Endometrium (tissue), 2 donors: ENCODE measurements at regions not wholly inside any gene's neighbourhood (a gene's known extent, or its start where the extent isn't known, plus 50 kb on each side); places are given as distances from the start of the nearest gene placed in this dataset.

Source experiments
- FAIRE-seq: peaks from 2 replicates; lab custom pipeline; 2012; peaks lifted over from hg19 to GRCh38; lab: Jason Lieb, UNC
- donor health status: control.
- donor health status: control.

DNA sequence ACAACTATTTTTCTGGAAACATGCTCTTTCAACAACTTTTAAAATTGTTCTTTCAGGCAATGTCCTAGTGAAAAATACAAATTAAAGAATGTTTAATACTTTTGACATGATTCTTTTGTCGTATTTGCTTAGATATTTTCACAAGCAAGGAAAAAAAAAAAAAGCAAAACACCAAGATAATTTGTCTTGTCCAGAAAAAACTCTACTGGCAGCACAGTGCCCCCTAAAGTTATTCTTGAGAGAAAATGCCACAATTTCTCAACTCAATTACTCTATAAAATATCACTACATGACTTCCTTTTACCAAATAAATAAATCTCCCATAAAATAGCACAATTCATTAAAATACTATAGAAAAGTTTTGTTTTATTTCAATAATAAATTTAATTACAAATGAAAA lies 652.5 kb upstream of the EPHA7 start:
- no peak for FAIRE-seq

DNA sequence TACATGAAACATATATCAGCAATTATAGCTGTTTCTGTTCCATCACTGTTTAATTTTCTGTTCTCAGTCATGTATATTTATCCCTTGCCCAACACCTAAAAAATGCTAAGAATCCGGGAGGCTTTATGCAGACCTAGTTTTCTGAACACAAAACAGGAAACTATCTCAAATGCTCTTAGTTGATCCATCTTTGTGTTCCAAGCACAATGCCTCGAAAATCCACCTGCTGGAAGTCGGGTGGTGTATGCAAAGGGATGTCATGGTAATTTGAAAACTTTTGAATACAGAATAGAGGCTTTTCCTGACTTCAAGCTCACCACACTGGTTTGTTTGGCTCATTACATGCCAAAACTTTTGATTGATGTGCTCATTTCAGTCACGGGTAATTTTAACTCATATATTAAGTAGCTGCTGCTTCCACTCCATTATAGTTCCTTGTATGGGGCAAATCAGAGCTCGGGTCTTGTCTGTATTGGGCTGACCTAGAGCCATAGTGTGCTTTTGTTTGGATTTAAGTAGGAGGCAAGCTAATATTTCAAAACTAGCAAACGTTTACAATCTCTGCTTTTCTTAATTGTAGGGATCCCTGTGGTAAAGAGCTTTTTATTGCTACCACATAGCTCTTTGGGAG lies 646.5 kb upstream of the EPHA7 start:
- no peak for FAIRE-seq

DNA sequence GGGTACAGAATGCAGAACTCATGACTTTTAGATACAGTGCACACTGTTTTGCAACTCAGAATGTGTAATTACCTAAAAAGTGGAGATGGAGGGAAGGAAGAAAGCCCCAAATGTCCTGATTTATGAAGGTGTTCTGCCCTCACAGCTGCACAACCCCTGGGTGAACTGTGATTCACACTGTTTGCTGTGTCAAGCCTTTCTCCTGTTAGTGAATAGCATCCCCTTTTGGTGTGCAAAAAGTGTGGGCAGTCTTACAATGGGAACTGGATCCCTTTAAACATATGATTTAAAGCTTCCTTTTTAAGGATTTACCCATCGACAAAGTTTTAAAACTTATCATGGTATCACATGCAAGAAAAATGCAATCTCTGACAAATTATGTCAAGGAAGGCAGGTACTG lies 633.4 kb upstream of the EPHA7 start:
- FAIRE-seq: no peak

DNA sequence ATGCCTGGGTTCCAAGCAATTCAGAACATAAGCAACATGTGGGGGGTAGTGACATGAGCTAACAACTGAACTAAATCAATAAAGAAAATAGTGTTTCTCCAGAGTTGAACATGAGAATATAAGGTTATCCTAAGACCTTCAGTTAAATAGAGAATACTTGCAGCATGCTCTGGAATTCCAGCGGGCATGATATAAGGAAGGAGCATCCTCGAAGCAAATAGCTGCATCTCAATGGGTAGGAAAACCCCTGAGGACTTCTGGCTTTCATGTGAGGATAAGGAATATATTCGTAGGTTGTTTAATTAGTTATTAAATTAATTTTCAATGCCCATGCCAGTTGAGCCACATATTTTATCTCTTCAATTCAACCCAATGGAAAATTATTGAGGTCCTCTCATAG lies 631.2 kb upstream of the EPHA7 start:
- no peak for FAIRE-seq

DNA sequence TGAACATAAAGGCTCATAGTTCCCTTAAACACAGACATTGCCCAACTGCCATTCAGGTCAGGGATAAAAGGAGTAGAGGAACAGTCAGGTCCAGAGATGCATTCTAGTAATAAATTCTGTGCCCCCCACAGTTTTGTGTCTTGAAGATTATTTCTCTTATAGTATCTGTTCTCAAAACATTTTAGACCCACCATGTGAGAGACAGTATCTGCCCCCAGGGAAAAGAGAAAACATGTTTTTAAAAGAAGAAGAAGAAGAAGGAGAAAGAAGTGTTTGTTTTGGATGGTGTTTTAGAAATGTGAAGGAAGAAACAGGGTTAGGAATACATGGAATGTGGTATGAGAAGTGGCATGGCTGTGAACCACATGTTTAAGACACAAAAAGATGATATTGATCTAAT lies 629.6 kb upstream of the EPHA7 start:
- no peak for FAIRE-seq

DNA sequence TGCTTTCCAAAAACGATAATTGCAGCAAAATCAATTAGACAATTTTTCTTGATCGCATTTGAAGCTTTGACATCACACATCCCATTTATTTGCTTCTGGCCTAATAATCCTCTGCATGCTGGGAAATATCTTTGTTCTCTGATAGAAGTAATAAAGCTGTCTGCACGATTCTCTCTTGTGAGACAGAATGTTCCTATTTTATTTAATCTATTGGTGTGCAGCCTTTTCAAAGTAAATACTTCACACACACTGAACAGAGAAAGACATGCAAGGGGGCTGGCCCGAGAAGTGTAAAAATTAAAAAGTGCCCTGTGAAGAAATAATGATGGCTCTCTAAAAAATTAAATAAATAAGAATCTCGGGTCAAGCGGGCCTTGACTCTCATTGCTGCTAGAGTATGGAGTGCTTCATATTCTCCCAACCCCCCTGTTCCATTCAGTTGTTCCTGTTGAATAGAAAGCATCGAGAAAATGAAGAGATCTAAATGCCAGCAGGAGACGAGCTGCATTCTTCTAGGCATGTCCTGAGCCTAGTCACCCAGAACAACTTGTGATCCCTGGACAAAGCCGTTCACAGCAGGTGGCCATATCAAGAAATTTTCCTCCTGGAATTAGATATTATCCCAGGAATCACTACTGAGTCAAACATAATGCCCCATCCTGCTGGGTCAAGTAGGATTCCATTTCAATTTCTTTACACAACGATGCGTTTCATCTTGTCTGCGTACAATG lies 625.9 kb upstream of the EPHA7 start:
- no peak for FAIRE-seq

DNA sequence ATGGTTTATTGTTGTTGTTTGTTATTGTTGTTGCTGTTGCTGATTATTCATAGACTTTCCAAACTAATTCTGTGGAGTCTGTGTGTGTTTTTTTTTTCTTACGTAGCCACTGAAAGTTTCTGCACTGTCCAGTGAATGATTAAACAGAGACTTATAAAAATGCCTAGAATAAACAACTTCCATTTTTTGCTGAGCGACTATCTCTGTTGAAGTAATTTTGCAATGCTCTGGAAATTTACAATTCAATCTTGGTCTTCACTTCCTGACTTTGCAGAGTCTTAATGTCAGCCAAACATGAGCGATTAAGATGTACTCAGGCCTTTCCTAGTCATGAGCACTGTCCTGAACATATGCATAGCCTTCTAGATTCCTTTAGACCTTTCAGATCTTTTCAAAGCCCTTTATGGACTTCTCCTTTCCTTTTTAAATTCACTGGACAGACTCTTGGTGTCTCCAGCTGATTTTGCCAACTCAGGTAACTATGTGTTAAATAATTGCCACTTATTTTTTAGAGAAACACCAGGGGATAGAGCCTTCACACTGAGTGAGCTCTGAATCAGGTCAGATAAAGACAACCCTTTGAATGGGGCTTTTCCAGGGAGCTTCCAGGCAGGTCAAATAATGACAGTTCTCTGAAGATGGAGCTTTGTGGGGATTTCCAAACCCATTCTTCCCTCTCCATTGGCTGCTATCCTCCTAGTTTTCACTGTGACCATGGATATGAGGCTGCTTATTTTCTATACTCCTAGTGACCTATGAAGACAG lies 622.8 kb upstream of the EPHA7 start:
- no peak for FAIRE-seq

DNA sequence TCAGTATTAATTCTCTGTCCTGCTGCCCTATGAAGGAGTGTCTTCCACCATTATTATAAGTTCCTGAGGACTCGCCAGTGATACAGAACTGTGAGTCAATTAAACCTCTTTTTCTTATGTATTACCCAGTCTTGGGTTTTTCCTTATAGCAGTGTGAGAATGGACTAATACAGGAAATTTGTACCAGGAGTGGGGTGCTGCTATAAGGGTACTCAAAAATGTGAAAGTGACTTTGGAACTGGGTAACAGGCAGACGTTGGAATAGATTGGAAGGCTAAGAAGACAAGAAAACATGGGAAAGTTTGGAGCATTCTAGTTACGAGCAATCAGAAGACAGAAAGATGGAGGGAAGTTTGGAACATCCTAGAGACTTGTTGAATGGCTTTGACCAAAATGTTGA lies 616.7 kb upstream of the EPHA7 start:
- FAIRE-seq: no peak

DNA sequence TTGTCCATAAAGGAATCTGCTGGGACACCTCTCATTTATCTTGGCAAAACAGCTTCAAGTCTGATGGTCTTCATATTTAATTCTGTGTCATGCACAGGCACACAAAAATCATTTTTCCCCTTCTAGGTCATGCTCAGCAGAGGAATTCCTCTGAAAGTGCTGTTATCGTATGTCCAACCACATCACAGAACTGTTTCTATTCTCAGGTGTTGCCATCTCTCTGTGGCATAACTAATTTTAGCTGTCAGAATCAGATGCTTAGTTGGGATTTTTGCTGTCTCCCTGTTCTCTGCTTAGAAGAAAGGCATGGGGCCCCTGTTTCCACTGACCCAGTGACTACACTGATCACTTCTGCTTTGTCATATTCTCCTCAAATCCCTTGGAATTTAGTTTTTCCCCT lies 608.0 kb upstream of the EPHA7 start:
- FAIRE-seq: no peak

DNA sequence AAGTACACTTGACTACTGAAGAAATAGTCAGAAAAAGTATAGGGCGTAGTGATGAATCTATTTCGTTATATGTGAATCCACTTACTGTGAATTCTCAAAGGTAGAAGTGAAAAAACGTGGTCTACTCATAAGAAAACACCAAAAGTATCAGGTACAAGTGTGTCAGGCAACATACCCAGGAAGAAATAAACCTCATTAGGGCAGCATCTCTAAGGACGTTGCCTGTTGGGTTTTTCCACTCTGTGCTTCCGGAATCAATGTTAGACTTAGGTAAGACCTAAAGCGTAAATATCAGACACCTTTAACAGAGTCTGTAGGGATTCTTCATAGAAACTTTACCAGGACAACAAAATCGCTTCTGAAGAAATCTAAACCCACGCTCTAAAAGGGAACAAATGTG lies 607.2 kb upstream of the EPHA7 start:
- FAIRE-seq: no peak

DNA sequence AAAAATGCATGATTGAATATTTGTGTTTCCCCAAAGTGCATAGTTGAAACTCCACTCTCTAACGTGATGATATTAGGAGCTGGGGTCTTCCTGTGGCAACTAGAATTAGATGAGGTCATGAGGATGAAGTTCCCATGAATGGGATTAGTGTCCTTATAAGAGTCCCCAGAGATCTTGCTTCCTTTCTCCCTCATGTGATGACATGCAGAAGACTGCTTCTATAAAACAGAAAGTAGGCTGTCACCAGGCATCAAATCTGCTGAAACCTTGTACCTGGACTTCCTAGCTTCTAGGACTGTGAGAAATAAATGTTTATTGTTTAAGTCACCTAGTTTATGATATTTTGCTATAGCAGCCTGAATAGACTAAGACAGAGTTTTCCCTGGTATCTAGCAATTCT lies 586.5 kb upstream of the EPHA7 start:
- no peak for FAIRE-seq

DNA sequence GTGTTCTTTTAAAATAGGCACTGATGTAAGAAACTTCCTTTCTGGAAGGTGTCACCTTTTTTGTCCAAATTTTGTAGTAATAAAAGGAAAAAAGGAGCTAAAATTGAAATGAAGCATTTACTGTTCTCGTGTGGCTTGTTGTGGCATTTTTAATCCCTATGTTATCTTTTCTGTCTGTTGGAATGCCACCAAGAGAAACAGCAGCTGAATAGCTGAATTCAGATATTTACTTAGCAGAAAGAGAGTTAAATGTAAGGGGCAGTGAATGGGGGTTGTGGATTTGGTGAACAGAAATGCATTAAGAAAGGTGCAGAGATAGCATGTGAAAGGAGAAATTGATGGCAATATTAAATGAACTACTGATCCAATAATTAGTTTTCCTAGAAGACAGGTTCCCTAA lies 573.6 kb upstream of the EPHA7 start:
- FAIRE-seq: no peak

DNA sequence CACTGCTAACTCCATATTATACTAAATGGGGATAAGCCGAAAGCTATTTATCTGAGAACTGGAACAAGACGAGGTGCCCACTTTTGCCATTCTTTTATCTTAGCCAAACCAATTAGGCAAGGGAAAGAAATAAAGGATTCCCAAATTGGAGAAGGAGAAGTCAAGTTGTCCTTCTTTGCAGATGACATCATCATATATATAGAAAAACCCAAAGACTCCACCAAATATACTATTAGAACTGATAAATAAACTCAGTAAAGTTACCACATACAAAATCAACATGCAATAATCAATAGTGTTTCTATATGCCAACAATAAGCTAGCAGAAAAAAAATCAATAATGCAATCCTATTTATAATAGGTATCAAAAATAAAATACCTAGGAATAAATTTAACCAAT lies 570.3 kb upstream of the EPHA7 start:
- FAIRE-seq: no peak

DNA sequence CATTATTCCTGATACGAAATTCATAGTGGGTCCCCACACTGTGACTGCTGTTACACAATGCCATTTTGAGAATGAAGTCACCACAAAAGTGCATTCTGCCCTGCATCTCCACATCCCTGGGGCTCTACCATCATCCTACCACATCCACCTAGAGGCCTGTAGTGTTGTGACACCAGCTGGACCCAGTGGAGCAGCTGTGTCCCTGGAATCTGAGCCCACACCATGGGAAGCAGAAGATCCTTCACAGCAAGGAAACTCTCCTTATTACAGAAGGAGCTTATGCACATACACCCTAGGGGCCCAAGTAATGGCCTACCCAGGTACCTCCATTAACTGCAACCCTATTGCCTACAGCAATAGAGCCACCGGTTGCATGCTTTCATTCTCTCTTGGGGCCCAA lies 566.6 kb upstream of the EPHA7 start:
- FAIRE-seq: no peak

DNA sequence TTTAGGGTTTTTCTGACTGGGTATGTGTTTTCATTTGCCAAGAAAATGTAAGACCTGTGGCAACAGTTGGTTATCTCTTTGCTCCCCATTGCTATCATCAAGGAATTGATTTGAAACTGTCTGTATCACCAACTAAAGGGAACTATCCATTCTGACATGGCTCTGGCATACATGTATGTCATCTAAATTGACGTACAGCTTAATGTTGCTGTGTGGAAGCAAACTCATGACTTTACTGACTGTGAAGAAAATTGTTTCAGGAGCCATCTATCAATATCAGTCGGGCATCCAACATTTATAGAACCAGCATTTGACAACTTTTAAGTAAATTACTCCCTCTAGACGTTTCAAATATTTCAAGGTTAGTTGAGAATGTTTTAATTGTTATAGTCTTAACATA lies 555.8 kb upstream of the EPHA7 start:
- FAIRE-seq: no peak

DNA sequence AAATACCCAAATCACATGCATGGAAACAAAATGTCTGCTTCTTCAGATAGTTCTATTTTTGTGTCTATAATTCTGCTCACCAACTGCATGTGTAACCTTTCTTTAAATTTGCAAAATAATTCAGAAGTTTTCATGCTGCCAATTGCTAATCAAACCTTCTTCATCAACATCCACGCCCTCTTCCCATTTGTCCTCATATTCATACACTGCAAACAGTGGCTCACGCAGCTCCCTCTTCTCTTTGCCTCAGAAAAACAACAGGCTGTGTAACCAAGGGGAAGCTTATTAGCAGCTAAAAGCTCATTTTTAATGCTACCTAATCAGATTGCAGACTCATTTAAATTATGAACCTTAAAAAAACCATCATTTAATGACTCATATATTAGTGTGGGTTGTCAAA lies 555.0 kb upstream of the EPHA7 start:
- FAIRE-seq: no peak

DNA sequence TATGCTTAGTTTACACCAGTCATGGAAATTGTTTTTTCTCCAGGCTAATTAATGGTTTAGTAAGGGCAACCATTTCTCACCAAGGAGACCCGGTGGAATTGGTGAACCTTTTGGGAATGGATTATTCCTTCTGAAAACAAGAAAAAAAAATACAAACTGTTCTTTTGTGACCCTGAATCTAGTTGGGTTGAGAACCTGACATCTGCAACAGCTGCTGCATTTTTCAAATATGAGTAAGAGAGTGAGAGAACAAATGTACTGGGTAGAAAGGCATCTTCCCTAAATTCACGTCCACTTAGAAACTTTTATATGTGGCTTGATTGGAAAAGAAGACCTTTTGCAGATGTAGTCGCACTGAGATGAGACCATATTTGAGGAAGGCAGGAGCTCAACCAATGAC lies 553.4 kb upstream of the EPHA7 start:
- FAIRE-seq: no peak

DNA sequence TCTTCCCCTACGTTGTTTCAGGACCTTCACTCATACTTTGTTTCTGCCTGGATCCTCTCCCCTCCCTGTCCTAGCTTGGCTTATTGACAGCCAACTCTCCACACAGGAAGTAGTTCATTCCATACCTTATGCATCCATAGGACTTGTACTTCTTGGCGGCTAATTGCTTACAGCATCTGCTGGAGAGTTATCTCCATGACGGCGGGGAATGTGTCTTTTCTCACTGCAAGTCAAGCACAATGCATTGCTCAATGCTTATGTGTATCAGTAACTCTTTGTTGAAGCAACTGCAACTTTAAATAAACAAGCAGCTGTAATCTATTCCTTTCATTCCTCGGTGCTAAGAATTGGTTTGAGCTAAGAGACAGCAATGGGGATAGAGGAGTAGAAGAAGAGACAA lies 551.3 kb upstream of the EPHA7 start:
- FAIRE-seq: no peak

DNA sequence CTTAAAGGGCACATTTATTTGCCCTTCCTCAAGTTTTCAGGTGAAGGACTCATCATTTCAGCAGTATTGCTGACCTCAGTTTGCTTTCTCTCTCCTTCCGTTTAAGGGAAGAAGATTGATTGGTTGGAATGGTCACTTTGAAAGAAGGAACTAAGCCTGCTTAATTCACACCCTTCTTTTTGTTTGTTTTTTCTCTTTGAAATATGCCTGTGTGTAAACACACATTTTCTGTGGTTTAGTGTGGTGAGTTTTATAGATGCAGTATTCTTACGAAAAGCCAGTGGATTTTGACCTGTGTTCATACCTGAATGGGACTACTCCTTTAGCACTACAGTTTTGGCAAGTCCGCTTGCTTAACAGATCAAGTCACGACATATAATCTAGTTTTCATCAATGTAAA lies 548.8 kb upstream of the EPHA7 start:
- FAIRE-seq: no peak

DNA sequence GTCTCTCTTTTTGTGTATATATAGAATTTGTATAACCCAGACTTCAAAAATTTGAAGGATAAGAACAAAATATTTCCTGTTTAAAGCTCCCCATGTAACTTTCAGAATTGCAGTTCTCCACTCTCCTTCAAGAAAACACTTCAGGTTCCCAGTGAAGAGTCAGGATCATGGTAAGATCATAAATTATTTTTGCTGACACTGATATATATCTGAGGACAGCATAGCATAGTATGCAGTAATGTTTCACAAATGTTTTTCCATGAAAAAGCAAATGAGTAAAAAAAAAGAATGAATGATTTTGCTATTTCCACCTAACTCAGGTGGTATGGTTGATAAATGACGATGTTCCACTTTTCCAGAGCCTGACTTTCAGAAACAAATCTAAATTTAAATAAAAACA lies 545.6 kb upstream of the EPHA7 start:
- no peak for FAIRE-seq

DNA sequence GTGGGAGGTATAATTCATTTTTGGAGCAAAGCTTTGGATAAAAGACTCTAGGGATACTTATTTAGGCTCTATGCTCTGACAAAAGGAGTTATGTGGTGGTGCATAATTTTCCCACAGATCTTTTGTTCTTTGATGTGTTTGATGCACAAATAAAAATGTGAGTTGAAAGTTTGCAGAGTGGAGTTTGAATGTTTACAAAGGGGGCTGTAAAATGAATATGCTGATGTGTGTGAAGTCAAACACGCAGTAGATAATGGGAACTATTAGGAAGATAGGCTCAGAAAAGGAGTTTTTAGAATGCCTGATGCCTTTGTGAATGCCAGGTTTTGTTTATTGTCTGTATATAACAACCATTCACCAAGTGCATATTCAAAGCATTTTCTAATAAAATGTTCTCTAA lies 545.0 kb upstream of the EPHA7 start:
- no peak for FAIRE-seq

DNA sequence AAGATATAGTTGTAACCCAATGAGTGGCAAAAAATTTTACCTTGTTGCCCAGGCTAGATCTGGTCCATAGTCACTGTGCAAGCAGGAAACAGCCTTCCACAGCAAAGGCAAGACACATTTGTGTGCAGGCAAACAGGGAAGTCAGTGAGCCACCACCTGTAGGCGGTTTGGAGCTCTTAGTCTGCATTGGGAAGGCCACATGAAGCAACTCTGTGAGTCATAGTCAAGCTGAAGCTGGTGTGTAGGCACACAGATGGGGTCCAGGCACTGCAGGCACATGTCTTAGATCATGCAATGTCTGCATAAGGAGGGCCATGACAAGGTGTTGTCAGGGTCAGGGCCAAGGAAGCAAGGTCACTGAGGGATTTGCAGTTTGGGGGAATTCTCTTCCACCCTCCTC lies 543.2 kb upstream of the EPHA7 start:
- FAIRE-seq: no peak

DNA sequence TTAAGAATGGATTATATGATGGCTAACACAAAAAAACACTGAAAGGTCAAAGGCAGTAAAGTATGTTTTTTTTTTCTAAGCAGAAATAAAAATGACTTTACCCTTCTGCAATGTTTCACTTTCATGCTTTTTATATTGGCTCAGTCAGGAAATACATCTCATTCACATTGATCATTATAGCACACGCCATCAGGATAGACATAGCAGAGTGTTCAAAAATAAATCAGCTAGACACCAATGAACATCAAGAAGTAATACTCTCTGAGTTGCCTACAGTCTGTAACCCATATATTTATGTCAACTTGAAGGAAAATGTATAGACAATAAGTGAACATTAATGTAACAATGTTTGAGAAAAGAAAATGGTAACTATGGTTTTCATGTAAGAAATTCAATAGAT lies 535.2 kb upstream of the EPHA7 start:
- no peak for FAIRE-seq

DNA sequence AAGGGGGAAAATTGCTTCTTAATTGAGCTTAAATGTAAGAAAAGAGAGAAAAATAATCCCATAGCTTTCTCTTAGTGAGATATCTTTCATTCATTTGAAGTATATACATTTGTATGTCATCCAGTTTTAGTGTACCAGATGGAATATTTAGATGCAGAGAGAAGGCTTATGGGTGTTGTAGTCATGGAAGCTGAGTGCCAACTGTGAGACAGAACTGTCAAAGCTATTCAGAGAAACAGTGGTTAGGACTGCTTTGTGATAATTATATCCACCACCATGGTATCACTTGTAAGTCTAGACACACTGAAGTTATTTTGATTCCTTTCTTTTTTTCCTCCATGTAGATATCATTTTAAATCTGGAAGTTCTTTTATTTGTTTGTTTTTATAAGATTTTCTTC lies 524.3 kb upstream of the EPHA7 start:
- no peak for FAIRE-seq
